Fibroblast of skin of left biceps (primary cell): ENCODE measurements at regions not wholly inside any gene's neighbourhood (a gene's known extent, or its start where the extent isn't known, plus 50 kb on each side); places are given as distances from the start of the nearest gene placed in this dataset.
"Not testable (repeated sequence)": the region's sequence is repeated elsewhere in the genome, so short reads cannot be mapped to it uniquely, and the experiment has no call there.

Experiments
- DNase-seq, 2 experiments: peaks; one replicate each; pipeline ENCODE4 v3.0.0-alpha.2; 2013; ENCODE audit warnings: low read depth in 2 of 2

DNA sequence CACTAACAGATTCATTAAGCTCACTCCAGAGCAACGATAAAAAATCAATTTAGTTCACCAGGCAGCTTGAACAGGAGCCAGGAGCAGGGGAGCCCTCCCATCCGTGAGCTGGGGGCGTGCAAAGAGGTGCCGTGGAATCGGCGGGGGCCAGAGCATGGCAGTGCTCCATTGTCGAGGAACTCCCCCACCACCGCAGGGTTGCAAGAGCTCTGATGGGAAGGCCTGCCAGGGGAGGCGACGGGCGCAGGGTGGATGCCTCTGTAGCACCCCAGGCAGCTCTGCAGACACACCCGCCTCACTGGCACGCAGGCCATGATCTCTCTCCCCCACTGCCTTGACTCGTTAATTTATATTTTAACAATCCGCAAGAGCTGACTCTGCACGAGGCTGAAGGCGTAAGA lies 433.2 kb downstream of the MIAT start:
- DNase-seq, result no peak

DNA sequence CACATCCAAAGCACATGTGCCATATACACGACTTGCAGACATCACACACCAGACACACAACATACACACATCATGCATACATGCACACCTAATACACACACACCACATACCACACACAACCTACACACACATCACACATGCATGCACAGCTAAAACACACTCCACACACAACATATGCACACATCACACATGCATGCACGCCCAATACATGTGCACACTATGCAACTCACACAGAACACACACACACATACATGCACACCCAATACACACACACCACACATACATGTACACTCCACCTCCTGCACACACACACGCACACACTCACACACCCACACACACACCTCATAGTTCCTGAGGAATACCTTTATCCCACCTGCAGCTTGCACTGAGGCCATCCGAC lies 436.0 kb downstream of the MIAT start:
- DNase-seq, result no peak

DNA sequence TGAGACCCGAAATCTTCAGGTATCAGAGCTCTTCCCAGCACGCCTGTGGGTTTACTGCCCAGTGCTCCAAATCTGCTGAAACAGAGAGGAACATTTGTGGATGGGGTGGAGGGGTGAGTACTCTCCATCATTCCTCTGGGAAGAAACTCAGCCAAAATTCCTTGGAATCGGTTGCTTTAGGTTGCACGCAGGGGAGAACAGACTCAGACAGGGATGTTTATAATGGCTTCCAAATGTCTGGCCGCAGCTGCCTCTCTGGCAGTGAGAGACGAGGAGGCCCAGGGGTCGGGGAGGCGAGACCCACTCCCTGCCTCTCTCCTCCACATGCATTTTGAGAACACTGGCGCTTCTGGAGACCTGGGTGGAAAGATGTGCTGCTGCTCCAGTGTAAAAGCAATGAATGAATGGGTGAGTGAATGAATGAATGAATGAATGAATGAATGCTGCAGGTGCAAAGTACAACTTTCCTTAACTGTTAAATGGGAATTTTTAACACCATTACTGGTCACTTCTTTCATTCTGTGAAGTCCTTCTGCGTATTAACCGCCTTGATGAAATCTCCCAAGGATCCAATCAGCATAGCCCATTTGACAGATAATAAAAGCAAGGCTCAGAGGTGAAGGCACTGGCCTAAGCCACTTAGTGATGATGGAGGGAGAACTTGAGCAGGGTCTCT lies 437.4 kb downstream of the MIAT start:
- DNase-seq, result peak; percentile 89 to 94

DNA sequence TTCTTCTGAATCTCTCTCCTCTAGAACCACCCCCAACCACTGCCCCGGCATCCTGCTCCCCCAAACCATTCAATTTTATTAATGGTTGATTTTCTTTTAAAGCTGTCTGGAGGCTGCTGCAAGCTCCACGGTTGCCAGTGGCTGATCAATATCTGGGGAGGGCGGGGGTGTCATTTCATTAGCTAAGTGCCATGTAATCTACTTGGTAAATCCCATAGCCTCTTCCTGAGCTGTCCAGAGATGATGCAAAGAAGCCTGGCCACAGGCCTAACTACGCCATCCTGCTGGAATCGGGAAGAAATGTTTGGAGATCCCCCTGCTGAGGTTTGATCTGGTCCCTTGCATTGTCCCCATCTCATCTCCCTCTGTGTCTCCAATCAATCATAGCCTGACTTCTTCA lies 440.1 kb downstream of the MIAT start:
- no peak for DNase-seq

DNA sequence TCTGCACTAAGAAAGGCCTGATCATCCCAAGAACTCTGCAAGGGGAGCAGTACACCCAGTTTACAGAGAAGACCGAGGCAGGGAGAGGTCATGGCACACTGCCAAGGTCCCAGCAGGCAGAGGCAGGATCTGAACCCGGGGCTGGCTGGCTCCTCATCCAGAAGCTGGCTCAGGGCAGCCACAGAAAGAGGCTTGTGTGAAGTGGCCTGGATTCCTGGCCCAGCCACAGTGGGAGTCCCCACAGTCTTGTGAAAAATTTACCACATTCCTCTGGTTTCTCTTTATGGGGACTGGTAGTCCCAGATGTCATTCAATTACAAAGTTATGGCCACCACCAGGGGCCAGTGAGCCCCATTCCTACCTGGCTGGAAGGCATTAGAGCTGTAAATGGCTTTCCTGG lies 440.5 kb downstream of the MIAT start:
- DNase-seq, result no peak

DNA sequence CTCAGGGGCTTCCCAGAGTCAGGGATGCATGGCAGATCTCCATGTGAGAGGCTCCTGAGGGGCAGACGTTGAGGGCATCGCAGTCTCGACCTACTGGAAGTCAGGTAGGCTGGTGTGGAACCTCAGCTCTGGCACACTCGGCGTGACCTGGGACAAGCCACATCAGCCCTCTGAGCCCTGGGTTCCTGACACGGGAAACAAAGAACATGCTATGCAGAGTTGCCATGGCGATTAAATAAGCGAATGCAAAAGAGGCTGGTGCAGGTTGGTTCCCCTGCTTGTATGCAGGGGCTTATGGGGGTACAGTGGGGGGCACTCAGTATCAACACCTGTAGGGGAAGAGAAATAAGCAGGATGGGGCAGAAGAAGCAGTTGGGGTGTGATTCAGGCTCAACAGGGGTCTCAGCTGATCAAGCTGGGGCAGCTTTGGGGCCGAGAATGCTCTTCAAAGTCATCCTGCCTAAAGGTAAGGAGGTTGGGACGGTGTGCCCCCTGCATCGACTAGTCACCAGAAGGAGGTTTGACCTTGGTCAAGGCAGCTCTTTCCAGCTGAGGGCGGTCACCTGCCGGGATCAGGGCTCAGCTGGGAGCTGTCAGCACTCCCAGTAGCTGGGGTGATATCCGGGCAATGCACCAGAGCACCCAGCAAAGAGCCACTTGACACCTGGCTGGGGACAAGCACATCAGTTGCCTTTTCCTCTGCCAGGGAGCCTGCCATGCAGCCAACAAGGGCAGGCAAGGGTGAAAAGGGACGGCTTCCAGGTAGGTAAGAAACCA lies 442.7 kb downstream of the MIAT start:
- no peak for DNase-seq

DNA sequence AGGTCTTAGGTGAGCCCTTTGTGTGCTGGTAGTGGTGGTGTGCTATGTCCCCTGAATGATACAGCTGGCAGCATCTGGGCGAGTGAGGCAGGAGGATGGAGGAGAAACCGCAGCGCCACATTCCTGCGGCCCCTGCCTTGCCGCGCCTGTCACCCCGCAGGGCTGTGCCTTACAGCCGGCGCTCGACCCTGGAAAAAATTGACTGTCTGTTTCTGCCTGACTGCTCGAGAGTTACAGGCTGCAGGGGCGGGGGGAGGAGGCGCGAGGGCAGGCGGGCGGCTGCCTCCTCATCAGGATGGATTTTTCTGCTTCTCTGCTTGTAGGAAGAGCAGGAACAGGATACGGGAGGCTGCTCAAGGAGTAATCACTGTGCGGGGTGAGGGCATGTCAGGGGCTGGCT lies 443.4 kb downstream of the MIAT start:
- DNase-seq, result peak; percentile 36 to 47

DNA sequence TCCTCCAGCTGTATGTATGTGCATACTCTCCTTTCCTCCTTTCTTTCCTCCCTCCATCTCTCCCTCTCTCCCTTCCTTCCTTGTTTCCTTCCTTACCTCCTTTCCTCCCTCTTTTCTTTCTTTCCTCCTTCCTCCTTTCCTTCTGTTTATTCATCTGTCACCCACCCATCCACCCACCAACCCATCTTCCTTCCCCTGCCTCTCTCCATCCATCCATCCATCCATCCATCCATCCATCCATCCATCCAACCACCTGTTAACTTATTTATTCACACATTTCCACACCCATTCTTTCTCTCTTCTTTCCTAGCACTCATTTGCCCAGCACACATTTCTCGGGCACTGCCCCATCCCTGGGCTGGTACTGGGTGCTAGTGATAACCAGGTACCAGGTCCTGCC lies 443.9 kb downstream of the MIAT start:
- DNase-seq, result no peak

DNA sequence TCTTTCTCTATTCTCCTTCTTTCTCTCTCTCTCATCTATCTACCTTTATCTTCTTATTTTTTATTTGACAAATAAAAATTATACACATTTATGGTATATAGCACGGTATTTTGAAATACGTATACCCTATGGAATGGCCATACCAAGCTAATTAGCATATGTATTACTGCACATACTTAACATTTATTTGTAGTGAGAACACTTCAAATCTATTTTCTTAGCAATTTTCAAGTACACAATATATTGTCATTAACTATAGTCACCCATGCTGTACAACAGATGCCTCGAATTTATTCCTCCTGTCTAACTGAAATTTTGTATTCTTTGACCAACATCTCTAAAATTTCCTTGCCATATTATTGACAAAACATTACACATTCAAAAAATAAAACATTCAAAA lies 447.1 kb downstream of the MIAT start:
- DNase-seq, result no peak

DNA sequence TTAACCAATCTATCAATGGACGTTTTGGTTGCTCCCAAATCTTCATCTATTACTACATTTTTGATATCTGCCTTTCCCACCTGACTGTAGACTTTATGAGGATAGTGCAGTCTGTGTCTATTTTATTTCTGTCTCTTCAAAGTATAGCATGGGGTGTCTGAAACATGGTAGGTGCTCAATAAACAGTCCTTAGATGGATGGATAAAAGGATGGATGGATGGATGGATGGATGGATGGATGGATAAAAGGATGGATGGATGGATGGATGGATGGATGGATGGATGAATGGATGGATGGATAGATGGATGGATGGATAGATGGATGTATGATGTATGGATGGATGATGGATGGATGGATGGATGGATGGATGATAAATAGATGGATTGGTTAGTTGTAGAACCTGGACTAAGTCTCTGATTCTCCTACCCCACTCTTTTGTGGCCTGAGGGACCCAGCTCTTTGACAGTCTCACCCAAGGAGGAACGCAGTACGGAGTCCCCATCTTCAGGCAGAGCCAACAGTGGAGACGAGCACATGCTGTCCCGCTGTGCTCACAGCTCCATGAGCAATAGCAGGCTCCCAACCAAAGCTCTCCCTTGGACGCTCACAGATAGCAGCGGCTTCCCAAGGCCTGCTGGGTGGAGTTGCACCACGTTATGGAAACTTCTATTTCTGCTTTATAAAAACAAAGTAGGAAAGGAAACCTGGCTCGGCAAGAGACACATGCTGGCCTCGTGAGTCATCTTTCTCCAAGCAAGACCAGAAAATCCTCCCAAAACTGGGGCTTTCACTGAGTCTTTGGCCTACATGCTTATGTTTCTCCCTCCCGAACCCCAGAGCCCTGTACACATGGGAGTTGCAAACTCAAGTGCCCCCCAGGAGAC lies 448.0 kb downstream of the MIAT start:
- DNase-seq, result peak; percentile 68 to 75

DNA sequence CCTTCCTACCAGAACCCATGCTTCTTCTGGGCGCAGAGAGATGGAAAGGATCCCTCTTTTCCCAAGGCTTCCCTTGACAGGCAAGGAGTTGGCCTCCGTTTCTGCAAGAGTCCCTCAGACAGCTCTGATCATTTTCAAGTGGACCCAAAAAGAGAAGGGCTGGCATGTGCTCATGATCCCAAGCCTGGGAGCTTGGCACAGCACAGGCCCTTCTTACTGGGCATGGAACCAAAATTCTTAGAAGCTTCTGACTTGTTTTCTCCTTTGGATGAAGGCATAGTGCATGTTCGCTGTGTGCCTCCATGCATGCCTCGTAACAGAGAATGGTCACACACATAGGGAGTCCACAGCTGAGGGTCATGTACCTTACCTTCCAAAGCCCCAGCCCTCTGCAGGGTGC lies 449.6 kb downstream of the MIAT start:
- no peak for DNase-seq

DNA sequence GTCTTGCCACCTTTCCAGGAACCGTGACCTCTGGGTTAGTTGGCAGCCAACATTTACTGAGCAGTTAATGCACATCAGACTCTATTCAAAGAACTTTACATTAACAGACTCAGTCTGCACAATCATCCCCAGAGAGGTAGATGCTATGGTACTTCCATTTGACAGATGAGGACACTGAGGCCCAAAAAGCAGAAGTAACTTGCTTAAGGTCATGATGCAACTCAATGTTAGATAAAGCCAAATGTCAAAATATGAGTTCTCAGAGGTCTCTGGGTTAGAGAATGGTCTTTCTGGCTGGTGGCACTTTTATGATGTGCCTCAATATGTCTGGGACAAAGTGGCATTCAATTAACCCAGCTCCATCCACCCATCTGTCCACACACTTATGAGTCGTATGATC lies 450.0 kb downstream of the MIAT start:
- DNase-seq, result no peak

DNA sequence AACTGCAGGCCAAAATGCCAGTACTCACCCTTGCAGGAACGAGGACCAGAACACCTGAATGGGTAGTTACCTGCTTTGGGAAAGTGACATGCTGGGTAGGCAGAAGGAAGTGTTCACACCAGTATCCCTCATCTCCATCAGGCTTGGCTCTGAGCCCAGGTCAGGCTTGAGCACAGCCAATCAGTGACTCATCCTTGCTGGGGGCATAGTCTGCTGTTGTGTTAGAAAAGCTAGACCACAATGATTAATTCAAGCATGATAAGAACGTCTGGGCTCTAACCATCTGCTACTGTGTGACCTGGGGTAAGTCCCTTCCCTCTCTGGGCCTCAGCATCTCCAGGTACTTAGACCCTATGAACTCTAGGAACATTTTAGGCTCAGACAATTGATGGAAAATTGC lies 450.4 kb downstream of the MIAT start:
- DNase-seq, result peak; percentile 91 to 92

DNA sequence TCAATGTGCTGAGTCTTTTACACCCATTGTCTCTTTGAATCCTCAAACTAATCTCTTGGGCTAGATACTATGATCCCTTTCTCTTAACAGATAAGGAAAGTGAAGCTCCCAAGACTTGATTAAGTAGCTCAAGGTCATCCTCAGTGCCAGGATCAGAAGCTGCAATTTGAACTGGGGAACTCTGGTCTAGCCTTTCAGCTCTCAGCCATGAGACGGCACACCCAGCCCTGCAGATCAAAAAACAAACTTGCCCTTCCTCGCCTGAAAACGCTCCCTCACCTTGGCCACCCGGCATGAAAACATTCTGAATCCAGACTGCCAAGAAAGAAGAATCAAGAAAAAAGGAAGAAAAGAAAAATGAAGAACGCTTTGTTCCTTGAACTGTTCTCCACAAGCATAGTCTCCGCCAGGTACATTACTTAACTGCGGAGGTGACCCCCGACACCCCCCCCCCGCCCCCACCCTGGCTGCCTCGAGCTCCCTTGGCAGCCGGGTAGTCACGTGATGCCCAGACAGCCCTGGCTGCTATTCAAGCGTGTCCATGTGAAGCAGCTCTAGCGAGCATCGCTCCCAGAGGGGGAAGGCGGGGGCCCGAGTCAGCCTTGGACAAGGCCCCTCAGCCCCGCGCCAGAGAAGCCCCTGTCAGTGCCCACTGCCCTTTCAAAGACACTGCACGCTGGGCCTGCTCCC lies 451.2 kb downstream of the MIAT start:
- no peak for DNase-seq

DNA sequence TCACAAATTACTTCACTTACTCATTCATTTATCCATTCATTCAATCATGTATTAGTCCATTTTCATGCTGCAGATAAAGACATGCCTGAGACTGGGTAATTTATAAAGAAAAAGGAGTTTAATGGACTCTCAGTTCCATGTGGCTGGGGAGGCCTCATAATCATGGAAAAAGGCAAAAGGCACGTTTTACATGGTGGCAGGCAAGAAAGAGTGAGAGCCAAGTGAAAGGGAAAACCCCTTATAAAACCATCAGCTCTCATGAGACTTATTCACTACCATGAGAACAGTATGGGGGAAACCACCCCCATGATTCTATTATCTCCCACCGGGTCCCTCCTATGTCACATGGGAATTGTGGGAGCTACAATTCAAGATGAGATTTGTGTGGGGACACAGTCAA lies 452.0 kb downstream of the MIAT start:
- not testable (repeated sequence) for DNase-seq

DNA sequence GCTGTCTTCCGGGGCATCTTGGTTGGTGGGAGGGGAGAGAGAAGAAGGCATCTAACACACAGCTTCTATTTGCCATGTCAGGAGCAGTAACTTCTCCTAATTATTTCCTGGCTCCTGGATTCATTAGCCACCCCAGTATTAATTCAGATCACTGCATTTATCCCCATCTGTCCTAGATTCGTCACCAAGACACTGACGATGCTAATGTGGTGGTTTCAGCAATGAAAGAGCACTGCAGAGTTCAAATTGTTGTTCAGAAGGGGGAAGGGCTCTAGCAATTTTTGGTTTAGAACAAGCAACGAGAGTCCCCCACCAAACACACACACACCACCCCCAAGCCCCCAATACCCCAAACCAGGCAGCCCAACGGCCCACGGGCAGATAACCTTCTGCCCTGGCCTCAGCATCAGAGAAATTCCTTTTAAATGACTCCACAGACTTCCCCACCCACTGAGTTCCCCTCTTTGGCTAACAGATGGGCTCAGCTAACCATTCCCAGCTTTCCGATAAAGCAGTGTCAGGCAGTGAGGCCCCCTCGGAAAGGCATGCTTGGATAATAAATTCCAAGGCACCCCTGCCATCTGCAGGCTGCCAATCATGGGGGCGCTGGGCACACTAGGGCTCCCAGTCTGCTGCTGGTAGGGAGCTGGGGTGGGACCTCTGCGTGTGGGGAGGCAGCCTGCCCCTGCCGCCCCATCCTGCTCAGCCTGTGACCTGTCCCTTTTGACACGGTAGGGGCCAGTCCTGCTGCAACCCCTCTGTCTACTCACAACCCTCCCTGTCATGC lies 453.5 kb downstream of the MIAT start:
- peak; percentile 67 to 70 for DNase-seq

DNA sequence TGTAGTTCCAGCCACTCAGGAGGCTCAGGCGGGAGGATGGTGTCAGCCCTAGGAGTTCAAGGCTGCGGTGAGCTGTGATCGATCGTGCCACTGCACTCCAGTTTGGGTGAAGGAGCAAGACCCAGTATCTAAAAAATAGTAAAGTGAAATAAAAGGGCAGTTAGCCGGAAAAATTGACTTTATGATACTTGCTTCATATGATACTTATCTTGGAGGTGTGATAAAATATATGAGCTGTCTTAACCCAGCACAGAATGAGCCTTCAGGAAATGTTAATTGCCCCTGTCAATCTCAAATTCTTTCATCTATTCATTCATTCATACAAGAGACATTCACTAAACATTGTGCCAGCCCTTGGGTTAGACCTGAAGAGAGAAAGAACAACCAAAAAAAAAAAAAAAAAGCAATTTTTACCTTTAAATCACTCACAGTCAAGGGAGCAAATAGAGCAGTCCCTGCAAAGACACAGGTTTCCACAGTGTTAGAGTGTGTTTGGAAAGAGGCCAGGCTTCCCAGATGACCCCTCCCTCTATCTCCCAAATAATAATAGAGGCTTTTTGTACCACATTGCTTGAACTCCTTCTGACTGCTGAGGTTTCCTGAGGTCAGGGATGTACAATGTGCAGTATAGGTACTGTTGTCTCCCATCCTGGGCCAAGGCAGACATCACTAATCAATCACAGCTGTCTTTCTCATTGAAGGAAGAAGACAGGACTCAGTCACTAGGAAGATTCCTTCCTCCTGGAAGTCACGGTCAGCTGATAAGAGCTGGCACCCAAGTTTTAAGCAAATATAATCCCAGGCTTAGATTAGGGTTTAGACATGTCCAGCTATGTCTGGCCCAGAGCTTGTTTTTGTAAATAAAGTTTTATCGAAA lies 454.6 kb downstream of the MIAT start:
- DNase-seq, result no peak

DNA sequence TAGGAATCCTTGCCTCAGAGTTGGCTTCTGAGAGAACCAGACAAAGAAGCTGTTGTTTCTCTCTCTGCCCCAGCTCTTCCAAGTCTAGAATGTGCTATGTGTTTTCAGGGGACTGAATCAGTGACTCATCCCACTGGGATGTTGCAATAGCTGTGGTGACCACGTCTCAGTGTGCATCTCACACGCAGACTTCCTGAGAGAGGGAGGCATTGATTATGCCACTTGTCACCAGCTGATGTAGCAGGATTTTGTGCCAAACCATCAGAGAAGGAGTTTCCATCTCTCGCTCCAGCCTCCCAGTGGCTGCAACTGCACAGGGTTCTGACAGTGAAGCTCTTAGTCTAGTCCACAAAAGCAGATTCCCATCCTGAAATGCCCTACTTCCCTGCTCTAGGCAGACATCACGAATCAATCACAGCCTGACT lies 455.8 kb downstream of the MIAT start:
- peak; percentile 94 to 95 for DNase-seq

DNA sequence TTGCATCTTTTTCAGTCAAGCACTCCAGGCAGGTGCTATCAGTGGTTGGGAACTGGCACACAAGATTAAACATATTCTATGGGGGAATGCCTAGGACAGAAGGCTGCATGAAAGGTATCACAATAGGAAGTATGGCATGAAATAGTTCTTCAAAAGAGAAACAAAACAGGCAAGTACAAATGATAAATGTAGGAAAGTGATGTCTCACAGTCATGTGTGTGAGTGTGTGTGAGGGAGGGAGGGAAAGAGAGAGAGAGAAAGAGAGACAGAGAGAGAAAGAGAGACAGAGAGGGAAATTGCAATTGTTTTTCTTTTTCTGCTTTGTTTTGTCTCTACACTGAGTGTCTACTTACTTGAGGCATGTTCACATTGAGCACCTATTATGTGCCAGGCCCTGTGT lies 456.3 kb downstream of the MIAT start:
- no peak for DNase-seq

DNA sequence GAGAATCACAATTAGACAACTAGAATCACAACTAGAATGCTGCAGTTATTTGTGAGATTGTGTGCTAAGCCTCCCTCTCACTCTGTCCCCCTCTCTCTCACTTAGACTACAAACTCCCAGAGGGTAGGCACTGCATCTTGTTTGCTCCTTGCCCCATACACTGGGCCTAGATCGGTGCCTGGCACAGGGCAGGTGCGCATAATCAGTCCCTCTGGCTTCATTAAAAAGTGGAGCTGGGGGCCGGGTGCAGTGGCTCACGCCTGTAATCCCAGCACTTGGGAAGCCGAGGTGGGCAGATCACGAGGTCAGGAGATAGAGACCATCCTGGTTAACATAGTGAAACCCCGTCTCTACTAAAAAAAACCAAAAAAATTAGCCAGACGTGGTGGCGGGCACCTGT lies 456.8 kb downstream of the MIAT start:
- DNase-seq, result no peak
